Activated CD8-positive, alpha-beta T cell treated with anti-CD3 and anti-CD28 coated beads, Interleukin-2, amount 10 ng/mL, durations not matched to agents 7 days and 5 days (primary cell): ENCODE measurements at regions not wholly inside any gene's neighbourhood (a gene's known extent, or its start where the extent isn't known, plus 50 kb on each side); places are given as distances from the start of the nearest gene placed in this dataset.
A peak's percentile ranks its signal among the peaks of the same experiment; 100 is the strongest.

Experiments
- ATAC-seq: fragments of 150-1000 bp; cut with Tn5 transposase; one replicate; pipeline ENCODE4 v1.10.0; 2021; ENCODE audit warnings: moderate library complexity
- CTCF ChIA-PET: fragments of 350-600 bp; sonication (Branson Sonifier 250); formaldehyde crosslinking; loops from one replicate; lab custom pipeline; 2021; ENCODE audit warnings: antibody characterized with exemption; lab: Charles Lee
- POLR2A ChIA-PET: fragments of 350-600 bp; sonication (Branson Sonifier 250); formaldehyde crosslinking; loops from one replicate; lab custom pipeline; 2021; ENCODE audit warnings: antibody characterized with exemption; lab: Charles Lee
- DNase-seq: peaks from one replicate; pipeline ENCODE4 v3.0.0-alpha.2; 2020
- H3K27ac Mint-ChIP-seq: one replicate; pipeline ENCODE4 v1.8.0; 2021; ENCODE audit warnings: mild to moderate bottlenecking, mixed read lengths
- H3K27me3 Mint-ChIP-seq: one replicate; pipeline ENCODE4 v1.8.0; 2021; ENCODE audit warnings: low read depth, mixed read lengths
- H3K36me3 Mint-ChIP-seq: one replicate; pipeline ENCODE4 v1.8.0; 2021; ENCODE audit warnings: low read depth, mixed read lengths
- H3K4me1 Mint-ChIP-seq: one replicate; pipeline ENCODE4 v1.8.0; 2021; ENCODE audit warnings: low read depth, mixed read lengths
- H3K4me3 Mint-ChIP-seq: one replicate; pipeline ENCODE4 v1.8.0; 2021; ENCODE audit warnings: mild to moderate bottlenecking, mixed read lengths
- H3K9me3 Mint-ChIP-seq: one replicate; pipeline ENCODE4 v1.8.0; 2022; ENCODE audit warnings: mixed read lengths; ENCODE audit not compliant: insufficient read depth

DNA sequence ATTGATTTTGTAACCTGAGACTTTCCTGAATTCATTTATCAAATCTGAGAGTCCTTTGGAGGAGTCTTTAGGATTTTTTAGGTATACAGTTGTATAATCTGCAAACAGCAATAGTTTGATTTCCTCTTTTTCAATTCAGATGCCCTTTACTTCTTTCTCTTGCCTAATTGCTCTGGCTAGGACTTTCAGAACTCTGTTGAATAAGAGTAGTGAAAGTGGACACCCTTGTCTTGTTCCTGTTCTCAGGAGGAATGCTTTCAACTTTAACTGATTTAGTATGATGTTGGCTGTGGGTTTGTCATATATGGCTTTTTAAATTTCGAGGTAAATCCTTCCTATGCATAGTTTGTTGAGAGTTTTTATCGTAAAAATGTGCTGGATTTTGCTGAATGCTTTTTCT is 227.4 kb downstream of the CSNK2A3 start:
- Mint-ChIP-seq H3K9me3 (no peaks in the 10 kb centered on the region), H3K4me1 (no peaks in the 10 kb centered on the region), H3K27ac (no peak overlapping the region), H3K27me3 (peaks cover 14% of the 10 kb centered on the region), H3K4me3 (no peak overlapping the region), H3K36me3 (no peaks in the 10 kb centered on the region)
- DNase-seq (no peak), ATAC-seq (no peak)
- POLR2A ChIA-PET: no interaction called here
- CTCF ChIA-PET: interaction anchor here (0.7 kb wide), 1 partner anchor 10 kb away, joined by 4 read pairs; no protein-coding TSS in a partner anchor

- ChIA-PET CTCF (interaction anchor here (0.6 to 1.2 kb wide), 2 partner anchors 244 to 306 kb away, joined by 3 read pairs; no protein-coding TSS in a partner anchor), POLR2A (no interaction called here)
- no peak overlapping the region for H3K27ac Mint-ChIP-seq
- ATAC-seq: no peak
- H3K36me3 Mint-ChIP-seq: no peaks in the 10 kb centered on the region
- H3K27me3 Mint-ChIP-seq: peaks cover 4% of the 10 kb centered on the region
- H3K4me1 Mint-ChIP-seq: no peaks in the 10 kb centered on the region
- no peak overlapping the region for H3K4me3 Mint-ChIP-seq
- DNase-seq: no peak
- H3K9me3 Mint-ChIP-seq: no peaks in the 10 kb centered on the region
Observed at GRCh38 chr11:11122749-11123148, 230.3 kb downstream of the CSNK2A3 start.

DNA sequence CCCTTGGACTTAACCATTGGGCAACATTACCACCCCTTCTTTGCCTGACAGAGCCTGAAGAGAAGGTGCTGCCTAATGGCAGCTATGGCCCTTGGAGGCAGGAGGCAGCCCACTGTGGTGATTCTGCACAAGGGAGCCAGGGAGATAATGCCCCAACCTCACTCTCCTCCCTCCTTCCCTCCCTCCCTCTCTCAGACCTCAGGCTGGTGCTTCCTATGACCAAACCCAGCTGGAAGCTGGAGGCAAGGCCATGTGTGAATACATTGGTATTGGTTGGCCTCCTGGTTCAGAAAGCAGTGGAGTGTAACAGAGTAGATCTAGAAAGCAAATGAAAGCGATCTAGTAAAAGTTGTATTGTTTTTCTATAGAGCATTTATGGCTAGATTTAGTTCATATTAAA is 233.1 kb downstream of the CSNK2A3 start:
- DNase-seq: no peak
- Mint-ChIP-seq H3K27me3 (peaks cover 3% of the 10 kb centered on the region), H3K27ac (no peak overlapping the region), H3K4me3 (no peak overlapping the region), H3K4me1 (peaks cover 14% of the 10 kb centered on the region), H3K36me3 (peaks cover 8% of the 10 kb centered on the region), H3K9me3 (peaks cover 6% of the 10 kb centered on the region)
- ATAC-seq: no peak
- ChIA-PET CTCF (interaction anchor here (1.5 to 2.0 kb wide), 2 partner anchors 37 to 92 kb away, joined by 5 to 6 read pairs; no protein-coding TSS in a partner anchor), POLR2A (no interaction called here)

GRCh38 chr11:11117730-11118129 is 235.3 kb downstream of the CSNK2A3 start:
- Mint-ChIP-seq H3K4me3 (no peak overlapping the region), H3K27ac (no peak overlapping the region), H3K36me3 (peaks cover 8% of the 10 kb centered on the region), H3K9me3 (peaks cover 6% of the 10 kb centered on the region), H3K4me1 (peaks cover 14% of the 10 kb centered on the region), H3K27me3 (peaks cover 3% of the 10 kb centered on the region)
- CTCF ChIA-PET: no interaction called here
- no peak for DNase-seq
- ATAC-seq: no peak
- POLR2A ChIA-PET: no interaction called here

- CTCF ChIA-PET: interaction anchor here (1.3 kb wide), 1 partner anchor 10 kb away, joined by 4 read pairs; no protein-coding TSS in a partner anchor
- peaks cover 14% of the 10 kb centered on the region for H3K4me1 Mint-ChIP-seq
- POLR2A ChIA-PET: no interaction called here
- peak; percentile 27 for DNase-seq
- H3K27ac Mint-ChIP-seq: peak overlapping the region; percentile 23
- H3K9me3 Mint-ChIP-seq: peaks cover 6% of the 10 kb centered on the region
- H3K27me3 Mint-ChIP-seq: peaks cover 3% of the 10 kb centered on the region
- ATAC-seq: peak; percentile 27
- no peak overlapping the region for H3K4me3 Mint-ChIP-seq
- H3K36me3 Mint-ChIP-seq: peaks cover 8% of the 10 kb centered on the region
Observed at GRCh38 chr11:11115475-11115874, 237.6 kb downstream of the CSNK2A3 start.

GRCh38 chr11:11113626-11114025 is 239.4 kb downstream of the CSNK2A3 start:
- ChIA-PET CTCF (interaction anchor here (0.9 kb wide), 1 partner anchor 38 kb away, joined by 3 read pairs; no protein-coding TSS in a partner anchor), POLR2A (no interaction called here)
- Mint-ChIP-seq H3K4me3 (no peak overlapping the region), H3K9me3 (peaks cover 6% of the 10 kb centered on the region), H3K27ac (no peak overlapping the region), H3K36me3 (peaks cover 8% of the 10 kb centered on the region), H3K4me1 (peaks cover 14% of the 10 kb centered on the region), H3K27me3 (peaks cover 5% of the 10 kb centered on the region)
- DNase-seq: no peak
- no peak for ATAC-seq

DNA sequence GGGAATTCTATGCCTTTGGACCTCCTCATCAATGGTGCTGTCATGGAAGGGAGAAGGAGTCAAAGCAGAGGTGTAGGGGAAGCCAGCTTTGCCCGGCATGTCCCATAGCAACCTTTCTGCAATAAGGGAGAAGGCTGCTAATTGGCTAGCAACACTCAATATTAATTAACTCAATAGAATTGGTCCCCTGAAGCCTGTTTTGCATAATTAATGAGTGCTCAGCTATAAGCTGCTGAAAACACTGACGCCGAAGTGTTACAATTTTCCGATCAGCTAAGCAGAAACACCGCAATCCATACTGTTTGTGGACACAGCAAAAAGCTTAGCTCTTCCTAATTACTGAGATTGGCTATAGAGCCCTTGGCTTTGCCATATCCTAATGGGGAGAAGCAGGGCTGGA is 245.0 kb downstream of the CSNK2A3 start:
- no peaks in the 10 kb centered on the region for H3K4me1 Mint-ChIP-seq
- no peak overlapping the region for H3K4me3 Mint-ChIP-seq
- ChIA-PET CTCF (interaction anchor here (3.3 kb wide), 1 partner anchor 49 kb away, joined by 11 read pairs; no protein-coding TSS in a partner anchor), POLR2A (no interaction called here)
- H3K9me3 Mint-ChIP-seq: no peaks in the 10 kb centered on the region
- no peak overlapping the region for H3K27ac Mint-ChIP-seq
- peaks cover 2% of the 10 kb centered on the region for H3K27me3 Mint-ChIP-seq
- no peaks in the 10 kb centered on the region for H3K36me3 Mint-ChIP-seq
- ATAC-seq (no peak), DNase-seq (no peak)

GRCh38 chr11:11107076-11107723 is 245.8 kb downstream of the CSNK2A3 start:
- Mint-ChIP-seq H3K27ac (no peak overlapping the region), H3K4me1 (no peaks in the 10 kb centered on the region), H3K36me3 (no peaks in the 10 kb centered on the region), H3K27me3 (peaks cover 2% of the 10 kb centered on the region), H3K9me3 (no peaks in the 10 kb centered on the region), H3K4me3 (no peak overlapping the region)
- ChIA-PET CTCF (interaction anchor here (3.3 kb wide), 1 partner anchor 50 kb away, joined by 11 read pairs; no protein-coding TSS in a partner anchor), POLR2A (no interaction called here)
- ATAC-seq (no peak), DNase-seq (no peak)

DNA sequence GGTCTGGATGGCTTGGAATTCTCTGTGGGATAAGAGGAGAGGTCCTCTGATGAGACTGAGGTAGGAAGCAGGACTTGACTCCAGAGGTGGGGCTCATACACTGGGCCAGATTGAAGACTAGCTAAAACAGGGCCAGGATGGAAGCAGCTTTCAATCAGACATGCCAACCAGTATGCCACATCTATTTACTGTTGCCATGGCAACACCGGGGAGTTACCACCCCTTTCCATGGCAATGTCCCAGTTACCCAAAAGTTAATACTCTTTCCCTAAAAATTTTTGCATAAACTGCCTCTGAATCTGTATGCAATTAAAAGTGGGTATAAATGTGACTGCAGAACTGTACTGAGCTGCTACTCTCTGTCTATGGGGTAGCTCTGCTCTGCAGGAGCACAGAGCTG is 247.5 kb upstream of the ZBED5 start:
- peaks cover 2% of the 10 kb centered on the region for H3K27me3 Mint-ChIP-seq
- no peak overlapping the region for H3K4me3 Mint-ChIP-seq
- ChIA-PET POLR2A (no interaction called here), CTCF (interaction anchor here (3.3 kb wide), 1 partner anchor 52 kb away, joined by 11 read pairs; no protein-coding TSS in a partner anchor)
- no peaks in the 10 kb centered on the region for H3K9me3 Mint-ChIP-seq
- ATAC-seq (no peak), DNase-seq (no peak)
- H3K36me3 Mint-ChIP-seq: no peaks in the 10 kb centered on the region
- H3K27ac Mint-ChIP-seq: no peak overlapping the region
- no peaks in the 10 kb centered on the region for H3K4me1 Mint-ChIP-seq

GRCh38 chr11:11095831-11096723 is 238.2 kb upstream of the ZBED5 start:
- no peak overlapping the region for H3K27ac Mint-ChIP-seq
- no peaks in the 10 kb centered on the region for H3K36me3 Mint-ChIP-seq
- no peaks in the 10 kb centered on the region for H3K9me3 Mint-ChIP-seq
- DNase-seq (no peak), ATAC-seq (no peak)
- ChIA-PET POLR2A (no interaction called here), CTCF (no interaction called here)
- H3K4me1 Mint-ChIP-seq: no peaks in the 10 kb centered on the region
- H3K4me3 Mint-ChIP-seq: no peak overlapping the region
- peaks cover 9% of the 10 kb centered on the region for H3K27me3 Mint-ChIP-seq

GRCh38 chr11:11090495-11090894 is 232.6 kb upstream of the ZBED5 start:
- peaks cover 3% of the 10 kb centered on the region for H3K4me1 Mint-ChIP-seq
- H3K9me3 Mint-ChIP-seq: no peaks in the 10 kb centered on the region
- CTCF ChIA-PET: no interaction called here
- no peak for DNase-seq
- H3K36me3 Mint-ChIP-seq: no peaks in the 10 kb centered on the region
- ATAC-seq: no peak
- no peaks in the 10 kb centered on the region for H3K27me3 Mint-ChIP-seq
- POLR2A ChIA-PET: no interaction called here
- H3K4me3 Mint-ChIP-seq: no peak overlapping the region
- H3K27ac Mint-ChIP-seq: no peak overlapping the region

DNA sequence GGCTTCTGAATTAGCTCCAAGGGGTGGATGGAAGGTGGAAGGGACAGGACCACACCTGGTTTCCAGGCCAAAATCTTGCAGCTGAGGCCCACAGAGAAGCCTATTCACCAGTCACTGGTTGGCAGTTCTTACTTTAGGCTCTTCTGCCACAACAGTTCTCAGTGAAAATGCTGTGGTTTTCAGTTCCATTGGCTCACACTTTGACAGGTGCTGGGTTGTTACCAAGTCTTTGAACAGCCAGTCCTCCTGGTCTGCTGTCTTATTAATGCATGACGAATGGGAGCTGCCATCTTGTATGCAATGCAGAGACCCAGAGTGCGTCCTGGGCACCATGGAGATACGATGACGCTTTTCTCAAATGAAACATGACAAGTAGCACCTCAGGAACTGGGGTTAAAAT is 232.0 kb upstream of the ZBED5 start:
- ATAC-seq (no peak), DNase-seq (no peak)
- H3K27ac Mint-ChIP-seq: no peak overlapping the region
- no peak overlapping the region for H3K4me3 Mint-ChIP-seq
- H3K4me1 Mint-ChIP-seq: peaks cover 3% of the 10 kb centered on the region
- H3K36me3 Mint-ChIP-seq: no peaks in the 10 kb centered on the region
- ChIA-PET CTCF (no interaction called here), POLR2A (no interaction called here)
- no peaks in the 10 kb centered on the region for H3K9me3 Mint-ChIP-seq
- H3K27me3 Mint-ChIP-seq: no peaks in the 10 kb centered on the region
